Trophoblast cell (in vitro differentiated cells and primary cell): ENCODE measurements at regions not wholly inside any gene's neighbourhood (a gene's known extent, or its start where the extent isn't known, plus 50 kb on each side); places are given as distances from the start of the nearest gene placed in this dataset.

Experiments
- DNase-seq, 2 donors: peaks; one replicate each; pipeline ENCODE4 v3.0.0-alpha.2; 2016
- H2AFZ ChIP-seq: 2 replicates; pipeline ENCODE4 v1.6.1; 2013; ENCODE audit warnings: low read length, moderate library complexity, mild to moderate bottlenecking; ENCODE audit not compliant: insufficient read depth, poor library complexity
- H2AK5ac ChIP-seq: 2 replicates; pipeline ENCODE4 v1.6.1; 2013; ENCODE audit warnings: mild to moderate bottlenecking, low read length
- H2BK120ac ChIP-seq: 2 replicates; pipeline ENCODE4 v1.6.1; 2013; ENCODE audit warnings: low read length, mild to moderate bottlenecking, moderate library complexity; ENCODE audit not compliant: insufficient read depth, poor library complexity
- H2BK12ac ChIP-seq: 2 replicates; pipeline ENCODE4 v1.6.1; 2013; ENCODE audit warnings: mild to moderate bottlenecking, low read length, moderate library complexity
- H2BK5ac ChIP-seq: 2 replicates; pipeline ENCODE4 v1.6.1; 2013; ENCODE audit warnings: low read length, low read depth, moderate library complexity, mild to moderate bottlenecking; ENCODE audit not compliant: poor library complexity
- H3K14ac ChIP-seq: 2 replicates; pipeline ENCODE4 v1.6.1; 2013; ENCODE audit warnings: mild to moderate bottlenecking, low read length
- H3K18ac ChIP-seq: 2 replicates; pipeline ENCODE4 v1.6.1; 2013; ENCODE audit warnings: mild to moderate bottlenecking, low read length
- H3K23ac ChIP-seq: 2 replicates; pipeline ENCODE4 v1.6.1; 2013; ENCODE audit warnings: low read length
- H3K27ac ChIP-seq: 2 replicates; pipeline ENCODE4 v1.5.1; 2013; ENCODE audit warnings: low read depth, mild to moderate bottlenecking, inconsistent platforms, low read length, moderate library complexity
- H3K27me3 ChIP-seq: 2 replicates; pipeline ENCODE4 v1.6.1; 2013; ENCODE audit warnings: inconsistent platforms, mild to moderate bottlenecking, low read length, moderate library complexity; ENCODE audit not compliant: insufficient read depth
- H3K36me3 ChIP-seq, 2 experiments: 1 replicate in 1 of 2; 2 replicates in 1 of 2; pipeline ENCODE4 v1.6.1; 2013; ENCODE audit warnings: low read length in 2 of 2, mild to moderate bottlenecking in 2 of 2, moderate library complexity in 1 of 2; ENCODE audit not compliant: insufficient read depth in 2 of 2, control insufficient read depth in 1 of 2
- H3K4ac ChIP-seq: 2 replicates; pipeline ENCODE4 v1.6.1; 2013; ENCODE audit warnings: low read depth, mild to moderate bottlenecking, low read length, moderate library complexity
- H3K4me1 ChIP-seq, 2 experiments: 1 replicate in 1 of 2; 2 replicates in 1 of 2; pipeline ENCODE4 v1.6.1; 2013; ENCODE audit warnings: low read length in 2 of 2, mild to moderate bottlenecking in 2 of 2, moderate library complexity in 1 of 2; ENCODE audit not compliant: insufficient read depth in 2 of 2, control insufficient read depth in 1 of 2
- H3K4me2 ChIP-seq: 2 replicates; pipeline ENCODE4 v1.6.1; 2013; ENCODE audit warnings: inconsistent platforms, mild to moderate bottlenecking, low read length, moderate library complexity
- H3K4me3 ChIP-seq: 2 replicates; pipeline ENCODE4 v1.5.1; 2013; ENCODE audit warnings: mild to moderate bottlenecking, low read depth, low read length, inconsistent platforms
- H3K79me1 ChIP-seq: one replicate; pipeline ENCODE4 v1.6.1; 2013; ENCODE audit warnings: low read length
- H3K79me2 ChIP-seq: 2 replicates; pipeline ENCODE4 v1.6.1; 2013; ENCODE audit warnings: low read length, mild to moderate bottlenecking; ENCODE audit not compliant: control insufficient read depth, insufficient read depth, poor library complexity
- H3K9ac ChIP-seq: 2 replicates; pipeline ENCODE4 v1.6.1; 2013; ENCODE audit warnings: mild to moderate bottlenecking, low read length
- H3K9me3 ChIP-seq: 2 replicates; pipeline ENCODE4 v1.6.1; 2013; ENCODE audit warnings: low read depth, mild to moderate bottlenecking, control low read depth, inconsistent platforms, low read length; ENCODE audit not compliant: insufficient read depth
- H4K12ac ChIP-seq: 2 replicates; pipeline ENCODE4 v1.6.1; 2013; ENCODE audit warnings: low read depth, mild to moderate bottlenecking, low read length, moderate library complexity
- H4K8ac ChIP-seq: 2 replicates; pipeline ENCODE4 v1.6.1; 2013; ENCODE audit warnings: low read depth, mild to moderate bottlenecking, low read length, moderate library complexity
- H4K91ac ChIP-seq: one replicate; pipeline ENCODE4 v1.6.1; 2013; ENCODE audit warnings: low read depth, mild to moderate bottlenecking, low read length, moderate library complexity
- whole genome bisulfite sequencing: extraction: QIAGEN DNeasy Blood & Tissue Kit; methylation state at CpG from one replicate; pipeline ENCODE4 v1.1.7; 2013; ENCODE audit warnings: missing lambda C conversion rate; ENCODE audit not compliant: insufficient read length, insufficient coverage; ENCODE audit errors: extremely low coverage; 5-methylcytosine and 5-hydroxymethylcytosine counted together

- Histone ChIP-seq H2BK12ac (no peak overlapping the region), H4K8ac (no peak overlapping the region), H3K79me2 (no peaks in the 10 kb centered on the region), H3K4me2 (no peak overlapping the region), H3K4ac (no peak overlapping the region), H3K18ac (no peak overlapping the region), H3K27ac (no peak overlapping the region), H3K9me3 (peaks cover 5% of the 10 kb centered on the region), H2BK120ac (no peak overlapping the region), H3K23ac (no peak overlapping the region), H3K9ac (no peak overlapping the region), H3K79me1 (no peaks in the 10 kb centered on the region), H3K14ac (no peak overlapping the region), H4K12ac (no peak overlapping the region), H3K36me3 (peaks cover 0 to 3% of the 10 kb centered on the region in 2 experiments), H2BK5ac (no peak overlapping the region), H4K91ac (no peak overlapping the region), H3K4me1 (no peaks in the 10 kb centered on the region), H3K4me3 (no peak overlapping the region), H2AK5ac (no peak overlapping the region), H3K27me3 (no peaks in the 10 kb centered on the region), H2AFZ (no peak overlapping the region)
- DNase-seq, result no peak
- WGBS, result no CpG with 5 or more reads among the region's 3 CpGs
These were observed 327.1 kb downstream of the SHANK2 start for GRCh38 chr11:70925238-70925637.

GRCh38 chr11:70926543-70927201, 325.7 kb downstream of the SHANK2 start:
- no peak overlapping the region for H4K12ac ChIP-seq
- no peak overlapping the region for H2BK12ac ChIP-seq
- H3K23ac ChIP-seq, result no peak overlapping the region
- H2AK5ac ChIP-seq, result no peak overlapping the region
- DNase-seq, result peak in 1 of 2 donors; percentile 31
- no peak overlapping the region for H3K9ac ChIP-seq
- no peak overlapping the region for H3K27ac ChIP-seq
- H4K91ac ChIP-seq, result no peak overlapping the region
- H3K18ac ChIP-seq, result no peak overlapping the region
- H2AFZ ChIP-seq, result no peak overlapping the region
- H3K14ac ChIP-seq, result no peak overlapping the region
- no peaks in the 10 kb centered on the region for H3K79me1 ChIP-seq
- H3K79me2 ChIP-seq, result no peaks in the 10 kb centered on the region
- peaks cover 5% of the 10 kb centered on the region for H3K9me3 ChIP-seq
- no peaks in the 10 kb centered on the region for H3K4me1 ChIP-seq
- no peaks in the 10 kb centered on the region for H3K27me3 ChIP-seq
- H2BK120ac ChIP-seq, result no peak overlapping the region
- H2BK5ac ChIP-seq, result no peak overlapping the region
- H3K36me3 ChIP-seq, result peaks cover 0 to 3% of the 10 kb centered on the region in 2 experiments
- no peak overlapping the region for H3K4me3 ChIP-seq
- no peak overlapping the region for H4K8ac ChIP-seq
- no peak overlapping the region for H3K4ac ChIP-seq
- no CpG with 5 or more reads among the region's 14 CpGs for WGBS
- H3K4me2 ChIP-seq, result no peak overlapping the region

GRCh38 chr11:70928854-70929598, 323.4 kb downstream of the SHANK2 start:
- Histone ChIP-seq H4K91ac (no peak overlapping the region), H3K79me1 (no peaks in the 10 kb centered on the region), H2BK12ac (no peak overlapping the region), H3K4me1 (no peaks in the 10 kb centered on the region), H4K8ac (no peak overlapping the region), H4K12ac (no peak overlapping the region), H3K14ac (no peak overlapping the region), H2AK5ac (no peak overlapping the region), H3K18ac (no peak overlapping the region), H3K9ac (no peak overlapping the region), H3K4me2 (no peak overlapping the region), H2BK5ac (no peak overlapping the region), H3K27ac (no peak overlapping the region), H3K4ac (no peak overlapping the region), H3K4me3 (no peak overlapping the region), H3K9me3 (peaks cover 1% of the 10 kb centered on the region), H2BK120ac (no peak overlapping the region), H3K79me2 (no peaks in the 10 kb centered on the region), H3K27me3 (no peaks in the 10 kb centered on the region), H2AFZ (no peak overlapping the region), H3K36me3 (peaks cover 0 to 3% of the 10 kb centered on the region in 2 experiments), H3K23ac (no peak overlapping the region)
- WGBS, result no CpG with 5 or more reads among the region's 10 CpGs
- no peak for DNase-seq

GRCh38 chr11:70930215-70930614, 322.2 kb downstream of the SHANK2 start:
- no peak overlapping the region for H3K9ac ChIP-seq
- H4K12ac ChIP-seq, result no peak overlapping the region
- no peaks in the 10 kb centered on the region for H3K79me1 ChIP-seq
- DNase-seq, result no peak
- no peak overlapping the region for H3K4me3 ChIP-seq
- no peaks in the 10 kb centered on the region for H3K9me3 ChIP-seq
- no peak overlapping the region for H2BK5ac ChIP-seq
- no peak overlapping the region for H2BK120ac ChIP-seq
- no peak overlapping the region for H4K8ac ChIP-seq
- H2BK12ac ChIP-seq, result no peak overlapping the region
- H3K4me1 ChIP-seq, result no peaks in the 10 kb centered on the region
- WGBS, result no CpG with 5 or more reads among the region's 3 CpGs
- H3K4me2 ChIP-seq, result no peak overlapping the region
- H3K27ac ChIP-seq, result no peak overlapping the region
- no peaks in the 10 kb centered on the region for H3K27me3 ChIP-seq
- H2AK5ac ChIP-seq, result no peak overlapping the region
- H3K18ac ChIP-seq, result no peak overlapping the region
- H3K79me2 ChIP-seq, result no peaks in the 10 kb centered on the region
- H4K91ac ChIP-seq, result no peak overlapping the region
- H2AFZ ChIP-seq, result no peak overlapping the region
- H3K14ac ChIP-seq, result no peak overlapping the region
- peaks cover 0 to 3% of the 10 kb centered on the region in 2 experiments for H3K36me3 ChIP-seq
- H3K4ac ChIP-seq, result no peak overlapping the region
- no peak overlapping the region for H3K23ac ChIP-seq
